NCI-H1417 (cell line): ENCODE measurements at regions not wholly inside any gene's neighbourhood (a gene's known extent, or its start where the extent isn't known, plus 50 kb on each side); places are given as distances from the start of the nearest gene placed in this dataset.

Experiments
- DNase-seq, 3 experiments: peaks; one replicate each; lab custom pipeline; 2025; lab: John Stamatoyannopoulos, UW

- DNase-seq = no peak
Observed at GRCh38 chr19:13606156-13606555, 99.9 kb upstream of the CACNA1A start.

GRCh38 chr19:13604902-13605586, 98.8 kb upstream of the CACNA1A start:
- DNase-seq = peak in 1 of 3 experiments; percentile 36

GRCh38 chr19:13600802-13601201, 94.5 kb upstream of the CACNA1A start:
- DNase-seq = no peak

GRCh38 chr19:13600091-13600490, 93.8 kb upstream of the CACNA1A start:
- no peak for DNase-seq

- peak in 1 of 3 experiments; percentile 23 for DNase-seq
Observed at GRCh38 chr19:13599681-13600080, 93.4 kb upstream of the CACNA1A start.

GRCh38 chr19:13598098-13598497, 91.8 kb upstream of the CACNA1A start:
- no peak for DNase-seq

- peak; percentile 16 to 90 (median 71) for DNase-seq
Observed at GRCh38 chr19:13597640-13598039, 91.4 kb upstream of the CACNA1A start.

- peak; percentile 34 to 68 (median 39) for DNase-seq
Observed at GRCh38 chr19:13588957-13589833, 82.9 kb upstream of the CACNA1A start.

- DNase-seq = no peak
Observed at GRCh38 chr19:13585512-13585911, 79.2 kb upstream of the CACNA1A start.

- no peak for DNase-seq
Observed at GRCh38 chr19:13583753-13584152, 77.5 kb upstream of the CACNA1A start.

GRCh38 chr19:13583114-13583513, 76.8 kb upstream of the CACNA1A start:
- no peak for DNase-seq

GRCh38 chr19:13581576-13581975, 75.3 kb upstream of the CACNA1A start:
- peak in 1 of 3 experiments; percentile 11 for DNase-seq

- DNase-seq = no peak
Observed at GRCh38 chr19:13579388-13580060, 73.2 kb upstream of the CACNA1A start.

GRCh38 chr19:13576726-13577125, 70.4 kb upstream of the CACNA1A start:
- no peak for DNase-seq

- no peak for DNase-seq
Observed at GRCh38 chr19:13574933-13575332, 68.7 kb upstream of the CACNA1A start.

GRCh38 chr19:13573056-13573667, 66.9 kb upstream of the CACNA1A start:
- DNase-seq = no peak

- no peak for DNase-seq
Observed at GRCh38 chr19:13561461-13561860, 55.2 kb upstream of the CACNA1A start.

GRCh38 chr19:13557756-13558398, 51.6 kb upstream of the CACNA1A start:
- peak in 2 of 3 experiments; percentile 8 to 29 for DNase-seq

GRCh38 chr19:13556552-13556951, 50.3 kb upstream of the CACNA1A start:
- no peak for DNase-seq
